ENCODE measurements at regions not wholly inside any gene's neighbourhood (a gene's known extent, or its start where the extent isn't known, plus 50 kb on each side); places are given as distances from the start of the nearest gene placed in this dataset.

- TF ChIP-seq EZH2phosphoT487 (IDR thresholded peaks at IDR 0.05; ENCODE audit: unreplicated experiment) (no peak), REST (IDR thresholded peaks at IDR 0.05; ENCODE audit: unreplicated experiment) (no peak), NANOG (IDR thresholded peaks at IDR 0.05; ENCODE audit: borderline replicate concordance) (no peak), CREB1 (CRISPR knock-in tag; IDR thresholded peaks at IDR 0.05; ENCODE audit: low read depth) (no peak)
Measured at GRCh38 chr22:48182031-48182430, 1419.6 kb downstream of the TBC1D22A start (continued).

- no peak overlapping the region for H3K27ac ChIP-seq (ENCODE audit: low read depth)
- no peaks in the 10 kb centered on the region for H3K27me3 ChIP-seq (ENCODE audit: insufficient read depth)
- no peak for ATAC-seq
- Mint-ChIP-seq H3K36me3 (ENCODE audit: low read depth) (no peaks in the 10 kb centered on the region; the same call in 2 of the 3 replicates), H3K4me3 (no peak overlapping the region), H3K4me1 (no peaks in the 10 kb centered on the region; the same call in 2 of the 3 replicates), H3K27me3 (ENCODE audit: insufficient read depth, low read depth, poor library complexity) (peaks cover 7% of the 10 kb centered on the region), H3K9me3 (no peaks in the 10 kb centered on the region; the same call in 1 of the 3 replicates), H3K27ac (no peak overlapping the region)
- DNase-seq (ENCODE audit: low spot score): no peak
- H3K4me2 ChIP-seq: no peak overlapping the region
- no peaks in the 10 kb centered on the region for H3F3A ChIP-seq (replicated peaks; ENCODE audit: low read depth)
- H2AFZ ChIP-seq: no peak overlapping the region
- H3K36me3 ChIP-seq (ENCODE audit: insufficient read depth): no peaks in the 10 kb centered on the region
- TF ChIP-seq EZH2phosphoT487 (IDR thresholded peaks at IDR 0.05; ENCODE audit: unreplicated experiment) (no peak), ETS1 (IDR thresholded peaks at IDR 0.05) (no peak), ZNF114 (CRISPR knock-in tag; IDR thresholded peaks at IDR 0.05) (no peak), POLR2AphosphoS5 (IDR thresholded peaks at IDR 0.05; ENCODE audit: low read depth) (no peak), EZH2 (IDR thresholded peaks at IDR 0.05; ENCODE audit: low read depth, unreplicated experiment) (no peak), ZNF331 (CRISPR knock-in tag; IDR thresholded peaks at IDR 0.05; ENCODE audit: low read depth) (no peak), CTCF (conservative IDR thresholded peaks at IDR 0.05; ENCODE audit: low read depth in 2 of 2) (no peak), STAT1 (IDR thresholded peaks at IDR 0.05; ENCODE audit: unreplicated experiment) (no peak), ZNF462 (CRISPR knock-in tag; IDR thresholded peaks at IDR 0.05) (no peak)
- no peaks in the 10 kb centered on the region for H3K79me2 ChIP-seq (replicated peaks; ENCODE audit: insufficient read depth)
- H3K4me3 ChIP-seq: no peak overlapping the region
- H4K20me1 ChIP-seq (replicated peaks; ENCODE audit: insufficient read depth): no peaks in the 10 kb centered on the region
- no peaks in the 10 kb centered on the region for H3K4me1 ChIP-seq (ENCODE audit: insufficient read depth)
- H3K9me2 ChIP-seq (ENCODE audit: insufficient read depth): no peaks in the 10 kb centered on the region
Measured at GRCh38 chr22:48181263-48181955, 1419.0 kb downstream of the TBC1D22A start.

All from GM23338 (cell line).